IMR-90 (cell line): ENCODE measurements at regions not wholly inside any gene's neighbourhood (a gene's known extent, or its start where the extent isn't known, plus 50 kb on each side); places are given as distances from the start of the nearest gene placed in this dataset.

Source experiments
- ATAC-seq: fragments of 200-7000 bp; cut with Tn5 transposase; 2 replicates; pipeline ENCODE4 v1.9.1; 2020; ENCODE audit warnings: low read depth, mild to moderate bottlenecking, moderate library complexity
- BruUV-seq: library from RNA; stranded (reverse); fragments of 400-500 nt; replicated peaks from 2 replicates; lab custom pipeline; 2021; lab: Mats Ljungman, UMichigan
- CTCF ChIA-PET: fragments of 300-600 bp; formaldehyde crosslinking; extraction: SDS; loops from one replicate; lab custom pipeline; 2021; ENCODE audit warnings: antibody characterized with exemption; lab: Yijun Ruan, JAX
- POLR2A ChIA-PET: fragments of 300-600 bp; sonication (Branson Sonifier 250); formaldehyde crosslinking; loops from one replicate; lab custom pipeline; 2022; ENCODE audit warnings: antibody characterized with exemption; ENCODE audit not compliant: unreplicated experiment; lab: Charles Lee
- DNase-seq: peaks from one replicate; pipeline ENCODE4 v3.0.0; 2013
- H2AFZ ChIP-seq: replicated peaks from 2 replicates; pipeline ENCODE3; 2013; ENCODE audit warnings: low read length, mild to moderate bottlenecking; ENCODE audit not compliant: poor library complexity
- H2AK5ac ChIP-seq: 2 replicates; pipeline ENCODE4 v1.6.1; 2013; ENCODE audit warnings: low read depth, low read length, inconsistent platforms
- H2AK9ac ChIP-seq: replicated peaks from 2 replicates; pipeline ENCODE3; 2013; ENCODE audit warnings: mild to moderate bottlenecking, low read depth, low read length, moderate library complexity; ENCODE audit not compliant: poor library complexity
- H2BK120ac ChIP-seq: 2 replicates; pipeline ENCODE4 v1.6.1; 2013; ENCODE audit warnings: low read depth, low read length, inconsistent platforms
- H2BK15ac ChIP-seq: 3 replicates; pipeline ENCODE4 v1.6.1; 2013; ENCODE audit warnings: low read depth, low read length, inconsistent platforms
- H2BK20ac ChIP-seq: 2 replicates; pipeline ENCODE4 v1.6.1; 2013; ENCODE audit warnings: low read depth, mild to moderate bottlenecking, inconsistent platforms, low read length, moderate library complexity
- H2BK5ac ChIP-seq: 2 replicates; pipeline ENCODE4 v1.6.1; 2013; ENCODE audit warnings: mild to moderate bottlenecking, low read depth, low read length, inconsistent platforms; ENCODE audit not compliant: poor library complexity, severe bottlenecking
- H3K14ac ChIP-seq: replicated peaks from 2 replicates; pipeline ENCODE4 v1.6.1; 2013; ENCODE audit warnings: low read depth, low read length, inconsistent platforms
- H3K18ac ChIP-seq: 2 replicates; pipeline ENCODE4 v1.6.1; 2013; ENCODE audit warnings: low read depth, low read length, control low read depth
- H3K23ac ChIP-seq: 2 replicates; pipeline ENCODE4 v1.6.1; 2013; ENCODE audit warnings: low read depth, low read length, inconsistent platforms
- H3K27ac ChIP-seq: 2 replicates; pipeline ENCODE4 v1.5.1; 2013; ENCODE audit warnings: mild to moderate bottlenecking, control low read depth, low read length; ENCODE audit not compliant: insufficient read depth
- H3K27me3 ChIP-seq: 2 replicates; pipeline ENCODE4 v1.6.1; 2013; ENCODE audit warnings: low read length; ENCODE audit not compliant: control insufficient read depth, insufficient read depth
- H3K36me3 ChIP-seq: 2 replicates; pipeline ENCODE4 v1.6.1; 2013; ENCODE audit warnings: low read length, mixed read lengths; ENCODE audit not compliant: control insufficient read depth, insufficient read depth
- H3K4ac ChIP-seq: 2 replicates; pipeline ENCODE4 v1.6.1; 2013; ENCODE audit warnings: low read depth, low read length, inconsistent platforms
- H3K4me1 ChIP-seq: 2 replicates; pipeline ENCODE4 v1.6.1; 2013; ENCODE audit warnings: low read length, mixed read lengths; ENCODE audit not compliant: control insufficient read depth, insufficient read depth
- H3K4me2 ChIP-seq: 2 replicates; pipeline ENCODE4 v1.6.1; 2013; ENCODE audit warnings: low read depth, mild to moderate bottlenecking, control low read depth, low read length, moderate library complexity
- H3K4me3 ChIP-seq: 2 replicates; pipeline ENCODE4 v1.5.1; 2013; ENCODE audit warnings: low read depth, mild to moderate bottlenecking, control low read depth, low read length, moderate library complexity; ENCODE audit not compliant: insufficient read depth
- H3K56ac ChIP-seq: 2 replicates; pipeline ENCODE4 v1.6.1; 2013; ENCODE audit warnings: low read length, inconsistent platforms; ENCODE audit not compliant: insufficient read depth; ENCODE audit errors: extremely low read depth
- H3K79me1 ChIP-seq, 2 experiments: 2 replicates each; pipeline ENCODE4 v1.6.1; 2013; ENCODE audit warnings: low read length in 2 of 2, inconsistent platforms in 1 of 2, low read depth in 1 of 2
- H3K9ac ChIP-seq: 2 replicates; pipeline ENCODE4 v1.6.1; 2013; ENCODE audit warnings: low read depth, low read length, control low read depth
- H3K9me1 ChIP-seq: 2 replicates; pipeline ENCODE4 v1.6.1; 2013; ENCODE audit warnings: low read length, inconsistent platforms; ENCODE audit not compliant: insufficient read depth
- H3K9me3 ChIP-seq: 2 replicates; pipeline ENCODE4 v1.6.1; 2013; ENCODE audit warnings: low read length; ENCODE audit not compliant: control insufficient read depth, insufficient read depth
- H4K20me1 ChIP-seq: 2 replicates; pipeline ENCODE4 v1.6.1; 2013; ENCODE audit warnings: low read length, inconsistent platforms; ENCODE audit not compliant: insufficient read depth
- H4K5ac ChIP-seq: 2 replicates; pipeline ENCODE4 v1.6.1; 2013; ENCODE audit warnings: mild to moderate bottlenecking, low read depth, low read length, control low read depth
- H4K8ac ChIP-seq, 2 experiments: 2 replicates each; pipeline ENCODE4 v1.6.1; 2013; ENCODE audit warnings: low read depth in 2 of 2, low read length in 2 of 2, control low read depth in 1 of 2, inconsistent platforms in 1 of 2
- H4K91ac ChIP-seq: 2 replicates; pipeline ENCODE4 v1.6.1; 2013; ENCODE audit warnings: low read depth, low read length, inconsistent platforms; ENCODE audit not compliant: insufficient read depth
- BHLHE40 ChIP-seq: fragments of 150-350 bp; IDR thresholded peaks from 2 replicates; pipeline ENCODE4 v1.6.1; 2016; ENCODE audit warnings: mild to moderate bottlenecking, low read depth, low read length
- CEBPB ChIP-seq: IDR thresholded peaks from 2 replicates; pipeline ENCODE4 v1.6.1; 2012; ENCODE audit warnings: low read depth, low read length, improper control_type of control experiment
- CHD1 ChIP-seq: IDR thresholded peaks from 2 replicates; pipeline ENCODE4 v1.6.1; 2012; ENCODE audit warnings: low read depth, low read length, improper control_type of control experiment
- FOS ChIP-seq: fragments of 150-350 bp; IDR thresholded peaks from 2 replicates; pipeline ENCODE4 v1.6.1; 2016; ENCODE audit warnings: low read depth, low read length
- MAFK ChIP-seq: IDR thresholded peaks from 2 replicates; pipeline ENCODE4 v1.6.1; 2012; ENCODE audit warnings: low read depth, low read length, improper control_type of control experiment
- MAZ ChIP-seq: IDR thresholded peaks from 2 replicates; pipeline ENCODE4 v1.6.1; 2012; ENCODE audit warnings: low read depth, mild to moderate bottlenecking, low read length, improper control_type of control experiment, moderate library complexity, borderline replicate concordance
- MXI1 ChIP-seq: IDR thresholded peaks from 2 replicates; pipeline ENCODE4 v1.6.1; 2012; ENCODE audit warnings: low read depth, mild to moderate bottlenecking, low read length, moderate library complexity, borderline replicate concordance
- NFE2L2 ChIP-seq: fragments of 150-350 bp; IDR thresholded peaks from 2 replicates; pipeline ENCODE4 v1.6.1; 2016; ENCODE audit warnings: low read depth, mild to moderate bottlenecking, low read length
- POLR2A ChIP-seq: IDR thresholded peaks from 2 replicates; pipeline ENCODE4 v1.6.1; 2012; ENCODE audit warnings: mild to moderate bottlenecking, low read depth, low read length
- RAD21 ChIP-seq: IDR thresholded peaks from 2 replicates; pipeline ENCODE4 v1.6.1; 2012; ENCODE audit warnings: low read length, improper control_type of control experiment
- RCOR1 ChIP-seq: IDR thresholded peaks from 2 replicates; pipeline ENCODE4 v1.6.1; 2012; ENCODE audit warnings: mild to moderate bottlenecking, low read length, improper control_type of control experiment; ENCODE audit not compliant: insufficient replicate concordance
- RFX5 ChIP-seq: IDR thresholded peaks from 2 replicates; pipeline ENCODE4 v1.8.0; 2012; ENCODE audit warnings: low read depth, mild to moderate bottlenecking, low read length, moderate library complexity
- SMC3 ChIP-seq: fragments of 150-350 bp; IDR thresholded peaks from 2 replicates; pipeline ENCODE4 v1.6.1; 2016; ENCODE audit warnings: low read depth, mild to moderate bottlenecking, antibody characterized with exemption, low read length, moderate library complexity
- WGBS, 2 experiments: methylation state at CpG; one replicate each; pipeline versions ENCODE4 v1.1.5 to v1.1.7; 2013; ENCODE audit warnings: missing lambda C conversion rate in 2 of 2; ENCODE audit not compliant: insufficient read length in 1 of 2; ENCODE audit errors: extremely low coverage in 2 of 2; 5-methylcytosine and 5-hydroxymethylcytosine counted together
- dilution Hi-C: fragments of 300-500 bp; cut with HindIII; formaldehyde crosslinking; loops from one replicate; pipeline ENCODE4 v1.14.3; 2018; ENCODE audit warnings: low sequenced_read_pairs; ENCODE audit not compliant: unreplicated experiment
- in situ Hi-C: fragments of 300-500 bp; cut with MboI; formaldehyde crosslinking; loops from 3 replicates; pipeline ENCODE4 v1.14.3; 2019; ENCODE audit warnings: low sequenced_read_pairs, inconsistent platforms, mixed read lengths
- intact Hi-C: fragments of 100-400 bp; cut with micrococcal nuclease; formaldehyde crosslinking; loops from 2 replicates; pipeline ENCODE4 v1.10.0; 2022
- TF ChIP-seq, protein P1 (sequence below): conservative IDR thresholded peaks from 2 replicates; pipeline ENCODE4 v1.5.1; 2012; ENCODE audit warnings: mild to moderate bottlenecking, low read depth, low read length, improper control_type of control experiment
- TF ChIP-seq, protein P2 (sequence below): fragments of 150-350 bp; IDR thresholded peaks from 2 replicates; pipeline ENCODE4 v1.6.1; 2016; ENCODE audit warnings: low read depth, mild to moderate bottlenecking, low read length, moderate library complexity, borderline replicate concordance
- TF ChIP-seq, protein P3 (sequence below): fragments of 150-350 bp; IDR thresholded peaks from 2 replicates; pipeline ENCODE4 v1.6.1; 2017; ENCODE audit warnings: mild to moderate bottlenecking, antibody characterized with exemption, low read length, low read depth

DNA sequence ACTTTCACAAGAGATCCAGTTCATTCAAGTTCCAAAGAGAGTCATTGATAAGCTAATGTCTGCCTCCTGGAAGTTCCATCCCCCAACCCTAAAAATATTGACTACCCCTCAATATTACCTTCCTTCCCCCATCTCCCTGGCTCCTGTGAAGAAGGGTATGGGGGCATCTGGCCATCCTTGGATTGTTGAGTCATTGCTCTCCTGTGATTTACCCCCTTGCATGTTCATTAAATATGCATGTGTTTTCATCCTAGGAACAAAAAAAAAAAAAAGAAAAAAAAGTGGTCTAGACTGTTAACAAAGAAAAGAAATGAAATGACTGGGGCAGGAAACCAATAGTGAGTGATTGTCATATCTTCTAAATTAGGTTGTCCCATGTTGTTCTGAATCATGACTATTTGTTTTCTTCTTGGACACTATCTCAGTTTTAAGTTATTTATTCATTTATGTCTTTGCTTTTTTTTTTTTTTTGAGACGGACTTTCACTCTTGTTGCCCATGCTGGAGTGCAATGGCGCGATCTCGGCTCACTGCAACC lies 51.9 kb upstream of the HUWE1 start:
- DNase-seq = no peak

More for the DNA sequence above, 51.9 kb upstream of the HUWE1 start:
- no peak overlapping the region for H3K18ac ChIP-seq
- peaks cover 13% of the 10 kb centered on the region for H3K27me3 ChIP-seq
- H2BK20ac ChIP-seq = no peak overlapping the region
- H3K4me2 ChIP-seq = no peak overlapping the region
- H3K9ac ChIP-seq = no peak overlapping the region
- H2AK5ac ChIP-seq = no peak overlapping the region
- no peak overlapping the region for H2BK5ac ChIP-seq
- H3K14ac ChIP-seq = no peak overlapping the region
- no peak overlapping the region for H4K91ac ChIP-seq
- in situ Hi-C loops (no loop called here), intact Hi-C loops (no loop called here), dilution Hi-C loops (no loop called here)
- no peak overlapping the region for H2AFZ ChIP-seq
- H2BK15ac ChIP-seq = no peak overlapping the region
- no peak overlapping the region for H2AK9ac ChIP-seq
- H3K56ac ChIP-seq = no peak overlapping the region
- H3K9me3 ChIP-seq = no peaks in the 10 kb centered on the region
- no TSS peak for BruUV-seq
- no peaks in the 10 kb centered on the region for H3K9me1 ChIP-seq
- H3K79me1 ChIP-seq = no peaks in the 10 kb centered on the region
- H3K4ac ChIP-seq = no peak overlapping the region
- no peak overlapping the region for H2BK120ac ChIP-seq
- no peak for ATAC-seq
- H3K4me1 ChIP-seq = no peaks in the 10 kb centered on the region
- no peak overlapping the region for H3K27ac ChIP-seq
- H4K8ac ChIP-seq = no peak overlapping the region
- H3K23ac ChIP-seq = no peak overlapping the region
- WGBS, 2 experiments = no CpG with 5 or more reads among the region's 4 CpGs
- TF ChIP-seq SMC3 (no peak), NFE2L2 (no peak), POLR2A (no peak), RAD21 (no peak), CHD1 (no peak), FOS (no peak), MAZ (no peak), CEBPB (no peak), BHLHE40 (no peak), MAFK (no peak), MXI1 (no peak), RFX5 (no peak), RCOR1 (no peak)
- TF ChIP-seq, protein P1, sequence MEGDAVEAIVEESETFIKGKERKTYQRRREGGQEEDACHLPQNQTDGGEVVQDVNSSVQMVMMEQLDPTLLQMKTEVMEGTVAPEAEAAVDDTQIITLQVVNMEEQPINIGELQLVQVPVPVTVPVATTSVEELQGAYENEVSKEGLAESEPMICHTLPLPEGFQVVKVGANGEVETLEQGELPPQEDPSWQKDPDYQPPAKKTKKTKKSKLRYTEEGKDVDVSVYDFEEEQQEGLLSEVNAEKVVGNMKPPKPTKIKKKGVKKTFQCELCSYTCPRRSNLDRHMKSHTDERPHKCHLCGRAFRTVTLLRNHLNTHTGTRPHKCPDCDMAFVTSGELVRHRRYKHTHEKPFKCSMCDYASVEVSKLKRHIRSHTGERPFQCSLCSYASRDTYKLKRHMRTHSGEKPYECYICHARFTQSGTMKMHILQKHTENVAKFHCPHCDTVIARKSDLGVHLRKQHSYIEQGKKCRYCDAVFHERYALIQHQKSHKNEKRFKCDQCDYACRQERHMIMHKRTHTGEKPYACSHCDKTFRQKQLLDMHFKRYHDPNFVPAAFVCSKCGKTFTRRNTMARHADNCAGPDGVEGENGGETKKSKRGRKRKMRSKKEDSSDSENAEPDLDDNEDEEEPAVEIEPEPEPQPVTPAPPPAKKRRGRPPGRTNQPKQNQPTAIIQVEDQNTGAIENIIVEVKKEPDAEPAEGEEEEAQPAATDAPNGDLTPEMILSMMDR = no peak
- TF ChIP-seq, protein P2, sequence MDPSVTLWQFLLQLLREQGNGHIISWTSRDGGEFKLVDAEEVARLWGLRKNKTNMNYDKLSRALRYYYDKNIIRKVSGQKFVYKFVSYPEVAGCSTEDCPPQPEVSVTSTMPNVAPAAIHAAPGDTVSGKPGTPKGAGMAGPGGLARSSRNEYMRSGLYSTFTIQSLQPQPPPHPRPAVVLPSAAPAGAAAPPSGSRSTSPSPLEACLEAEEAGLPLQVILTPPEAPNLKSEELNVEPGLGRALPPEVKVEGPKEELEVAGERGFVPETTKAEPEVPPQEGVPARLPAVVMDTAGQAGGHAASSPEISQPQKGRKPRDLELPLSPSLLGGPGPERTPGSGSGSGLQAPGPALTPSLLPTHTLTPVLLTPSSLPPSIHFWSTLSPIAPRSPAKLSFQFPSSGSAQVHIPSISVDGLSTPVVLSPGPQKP = no peak
- TF ChIP-seq, protein P3, sequence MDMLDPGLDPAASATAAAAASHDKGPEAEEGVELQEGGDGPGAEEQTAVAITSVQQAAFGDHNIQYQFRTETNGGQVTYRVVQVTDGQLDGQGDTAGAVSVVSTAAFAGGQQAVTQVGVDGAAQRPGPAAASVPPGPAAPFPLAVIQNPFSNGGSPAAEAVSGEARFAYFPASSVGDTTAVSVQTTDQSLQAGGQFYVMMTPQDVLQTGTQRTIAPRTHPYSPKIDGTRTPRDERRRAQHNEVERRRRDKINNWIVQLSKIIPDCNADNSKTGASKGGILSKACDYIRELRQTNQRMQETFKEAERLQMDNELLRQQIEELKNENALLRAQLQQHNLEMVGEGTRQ = no peak
- no peaks in the 10 kb centered on the region for H3K36me3 ChIP-seq
- H3K4me3 ChIP-seq = no peak overlapping the region
- POLR2A ChIA-PET = no interaction called here
- no peak overlapping the region for H4K5ac ChIP-seq
- CTCF ChIA-PET = no interaction called here
- no peaks in the 10 kb centered on the region for H4K20me1 ChIP-seq
